K562 (cell line): ENCODE measurements at regions not wholly inside any gene's neighbourhood (a gene's known extent, or its start where the extent isn't known, plus 50 kb on each side); places are given as distances from the start of the nearest gene placed in this dataset.

Source experiments
- ATAC-seq: fragments of 200-7000 bp; cut with Tn5 transposase; 3 replicates; pipeline ENCODE4 v1.9.1; 2020; ENCODE audit warnings: moderate library complexity
- BruUV-seq: library from RNA; stranded (reverse); fragments of 400-500 nt; replicated peaks from 2 replicates; lab custom pipeline; 2021; lab: Mats Ljungman, UMichigan
- CTCF ChIA-PET: fragments of 300-600 bp; formaldehyde crosslinking; extraction: SDS; loops from one replicate; lab custom pipeline; 2021; ENCODE audit warnings: low intra/inter-chr PET ratio; lab: Yijun Ruan, JAX
- POLR2A ChIA-PET: fragments of 300-600, 350-650 bp; sonication (Branson Sonifier 250); formaldehyde crosslinking; extraction: SDS; loops from one replicate; lab custom pipeline; 2021; ENCODE audit warnings: antibody characterized with exemption, inconsistent platforms; lab: Yijun Ruan, JAX
- DNase-seq, 4 experiments: peaks; one replicate each; pipeline versions ENCODE4 v3.0.0 to v3.0.0-alpha.2; 2011 to 2018; ENCODE audit warnings: low spot score in 3 of 4, mixed read lengths in 3 of 4; ENCODE audit errors: extremely low read depth in 1 of 4
- FAIRE-seq: peaks from 2 replicates; lab custom pipeline; 2011; peaks lifted over from hg19 to GRCh38; lab: Jason Lieb, UNC
- H2AFZ ChIP-seq: 2 replicates; pipeline ENCODE4 v1.6.0; 2011; ENCODE audit warnings: low read depth, low read length, control low read depth, inconsistent platforms
- H3K27ac ChIP-seq: fragments of 200-600 bp; 3 replicates; pipeline ENCODE4 v1.8.0; 2011; ENCODE audit warnings: low read depth, mild to moderate bottlenecking, control low read depth, inconsistent platforms, low read length, moderate library complexity, mixed read lengths; ENCODE audit errors: extremely low read depth
- H3K27me3 ChIP-seq, 2 experiments: fragments of 300-600 bp in 1 of 2; 2 replicates in 1 of 2; 3 replicates in 1 of 2; pipeline versions ENCODE4 v1.6.0 to v1.8.0; 2011; ENCODE audit warnings: inconsistent platforms in 2 of 2, low read length in 2 of 2, mild to moderate bottlenecking in 1 of 2, mixed read lengths in 1 of 2, moderate library complexity in 1 of 2; ENCODE audit not compliant: control insufficient read depth in 2 of 2, insufficient read depth in 2 of 2
- H3K36me3 ChIP-seq: fragments of 300-600 bp; 3 replicates; pipeline ENCODE4 v1.8.0; 2011; ENCODE audit warnings: mild to moderate bottlenecking, low read length, inconsistent platforms; ENCODE audit not compliant: control insufficient read depth, insufficient read depth
- H3K4me1 ChIP-seq, 2 experiments: fragments of 200-600 bp in 1 of 2; replicated peaks in 1 of 2; 2 replicates in 1 of 2; 3 replicates in 1 of 2; pipeline versions ENCODE4 v1.5.1 to v1.8.0; 2011; ENCODE audit warnings: inconsistent platforms in 2 of 2, low read length in 2 of 2, mild to moderate bottlenecking in 1 of 2, mixed read lengths in 1 of 2, moderate library complexity in 1 of 2; ENCODE audit not compliant: control insufficient read depth in 2 of 2, insufficient read depth in 2 of 2
- H3K4me2 ChIP-seq: 2 replicates; pipeline ENCODE4 v1.6.1; 2011; ENCODE audit warnings: low read length, control low read depth, inconsistent platforms, mixed read lengths; ENCODE audit not compliant: insufficient read depth
- H3K4me3 ChIP-seq: fragments of 200-600 bp; sonication (generic), shearing (Covaris generic); 2 replicates; pipeline ENCODE4 v1.5.1; 2016; ENCODE audit warnings: control low read depth, inconsistent platforms
- H3K79me2 ChIP-seq: fragments of 200-600 bp; 3 replicates; pipeline ENCODE4 v1.8.0; 2011; ENCODE audit warnings: low read length, inconsistent platforms; ENCODE audit not compliant: control insufficient read depth, insufficient read depth
- H3K9ac ChIP-seq, 2 experiments: 2 replicates each; pipeline versions ENCODE4 v1.6.0 to v1.6.1; 2011; ENCODE audit warnings: low read depth in 2 of 2, low read length in 2 of 2, control low read depth in 1 of 2, inconsistent platforms in 1 of 2, mild to moderate bottlenecking in 1 of 2, mixed read lengths in 1 of 2; ENCODE audit not compliant: insufficient read depth in 1 of 2
- H3K9me1 ChIP-seq: one replicate; pipeline ENCODE4 v1.6.0; 2011; ENCODE audit warnings: inconsistent platforms, mild to moderate bottlenecking, low read length, moderate library complexity; ENCODE audit not compliant: control insufficient read depth, insufficient read depth
- H3K9me3 ChIP-seq: replicated peaks from 2 replicates; pipeline ENCODE4 v1.5.1; 2011; ENCODE audit warnings: low read depth, low read length, inconsistent platforms; ENCODE audit not compliant: control insufficient read depth, insufficient read depth
- H4K20me1 ChIP-seq: replicated peaks from 2 replicates; pipeline ENCODE4 v1.6.1; 2011; ENCODE audit warnings: low read length, inconsistent platforms, mixed read lengths; ENCODE audit not compliant: control insufficient read depth, insufficient read depth
- CCNT2 ChIP-seq: IDR thresholded peaks from 2 replicates; pipeline ENCODE4 v1.6.1; 2011; ENCODE audit warnings: borderline replicate concordance, low read depth, mild to moderate bottlenecking, moderate library complexity, mixed read lengths, low read length; ENCODE audit not compliant: insufficient read length; ENCODE audit errors: extremely low read depth
- FOXJ2 ChIP-seq: fragments of 200-800 bp; sonication (Bioruptor generic); IDR thresholded peaks from 2 replicates; pipeline ENCODE4 v1.6.1; 2016; ENCODE audit warnings: missing genetic modification characterization, missing compliant biosample characterization
- KLF10 ChIP-seq: fragments of 250-450 bp; sonication (Bioruptor Pico); IDR thresholded peaks from 2 replicates; pipeline ENCODE4 v1.6.1; 2021; ENCODE audit warnings: matching md5 sums
- KLF13 ChIP-seq: fragments of 450-650 bp; IDR thresholded peaks from 2 replicates; pipeline ENCODE4 v1.6.1; 2016; ENCODE audit warnings: missing genetic modification characterization, low read depth, mild to moderate bottlenecking, missing compliant biosample characterization, moderate library complexity, borderline replicate concordance
- NR2C1 ChIP-seq, 2 experiments: fragments of 450-650 bp; IDR thresholded peaks; 2 replicates each; pipeline ENCODE4 v1.6.1; 2017; ENCODE audit warnings: mild to moderate bottlenecking in 2 of 2, antibody characterized with exemption in 1 of 2, inconsistent platforms in 1 of 2, missing compliant biosample characterization in 1 of 2, missing genetic modification characterization in 1 of 2
- PHTF2 ChIP-seq: fragments of 250-450 bp; sonication (Bioruptor Pico); IDR thresholded peaks from 2 replicates; pipeline ENCODE4 v1.5.0; 2021; ENCODE audit warnings: mild to moderate bottlenecking
- RREB1 ChIP-seq: fragments of 250-450 bp; sonication (Bioruptor Pico); IDR thresholded peaks from 2 replicates; pipeline ENCODE4 v1.4.0; 2020
- SNIP1 ChIP-seq: fragments of 450-650 bp; IDR thresholded peaks from 2 replicates; pipeline ENCODE4 v1.7.1; 2017; ENCODE audit warnings: low read depth, mild to moderate bottlenecking
- WGBS: fragments of 100-300 bp; shearing (Covaris generic); methylation state at CpG from one replicate; pipeline ENCODE4 v1.1.6; 2016; ENCODE audit warnings: low coverage, mixed read lengths; ENCODE audit not compliant: insufficient coverage; ENCODE audit errors: missing lambda C conversion rate; 5-methylcytosine and 5-hydroxymethylcytosine counted together
- in situ Hi-C: fragments of 300-500 bp; cut with MboI; formaldehyde crosslinking; loops from 4 replicates; pipeline ENCODE4 v1.15.0; 2018; ENCODE audit warnings: inconsistent platforms, mixed read lengths
- intact Hi-C: fragments of 100-400 bp; cut with micrococcal nuclease; formaldehyde crosslinking; loops from 2 replicates; pipeline ENCODE4 v1.14.2; 2022

GRCh38 chr6:166004471-166004870 lies 163.2 kb downstream of the TBXT start (continued):
- TF ChIP-seq RREB1 (CRISPR knock-in tag), result no peak
- TF ChIP-seq FOXJ2 (tag), result no peak
- TF ChIP-seq PHTF2 (CRISPR knock-in tag), result no peak
- no peak for TF ChIP-seq NR2C1 (IDR thresholded peaks at IDR 0.05)
- no peak for TF ChIP-seq NR2C1 (tag; IDR thresholded peaks at IDR 0.05)
- TF ChIP-seq CCNT2, result no peak

DNA sequence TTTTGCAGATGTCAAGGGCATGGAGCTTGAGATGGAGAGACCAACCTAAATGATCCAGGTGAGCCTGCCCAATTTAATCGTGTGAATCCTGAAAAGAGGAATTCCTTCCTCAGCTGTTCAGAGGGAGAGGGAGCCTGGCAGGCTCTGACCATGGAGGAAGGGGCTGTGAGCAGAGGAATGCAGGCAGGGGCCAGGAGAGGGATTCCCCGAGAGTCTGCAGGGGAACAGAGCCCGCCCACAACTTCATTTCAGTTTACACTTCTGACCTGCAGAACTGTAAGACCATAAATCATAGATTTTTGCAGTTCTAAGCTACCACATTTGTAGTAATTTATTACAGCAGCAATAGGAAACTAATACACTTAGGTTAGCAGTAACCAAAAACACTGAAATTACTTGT lies 164.1 kb downstream of the TBXT start:
- Histone ChIP-seq H4K20me1 (no peaks in the 10 kb centered on the region), H3K4me3 (no peak overlapping the region)
- CTCF ChIA-PET, result no interaction called here
- TF ChIP-seq SNIP1 (no peak), KLF13 (no peak), KLF10 (no peak)
- TF ChIP-seq, all 486 proteins: peak for 0
- POLR2A ChIA-PET, result no interaction called here
- intact Hi-C loops (no loop called here), in situ Hi-C loops (no loop called here)
- Histone ChIP-seq H3K27me3 (peaks cover 12 to 44% of the 10 kb centered on the region in 2 experiments; a peak in 4 of 5 replicates), H3K9me1 (no peaks in the 10 kb centered on the region), H3K36me3 (no peaks in the 10 kb centered on the region), H3K4me2 (no peak overlapping the region), H2AFZ (no peak overlapping the region), H3K9me3 (no peaks in the 10 kb centered on the region), H3K27ac (no peak overlapping the region), H3K4me1 (peaks cover 0 to 12% of the 10 kb centered on the region in 2 experiments; a peak in 1 of 5 replicates), H3K9ac (no peak overlapping the region), H3K79me2 (no peaks in the 10 kb centered on the region)
- DNase-seq (no peak), FAIRE-seq (no peak), ATAC-seq (no peak)
- 0% methylated on average over 3 of the region's 3 CpGs for WGBS
- no TSS peak for BruUV-seq
